ENCODE measurements at regions not wholly inside any gene's neighbourhood (a gene's known extent, or its start where the extent isn't known, plus 50 kb on each side); places are given as distances from the start of the nearest gene placed in this dataset.

DNA sequence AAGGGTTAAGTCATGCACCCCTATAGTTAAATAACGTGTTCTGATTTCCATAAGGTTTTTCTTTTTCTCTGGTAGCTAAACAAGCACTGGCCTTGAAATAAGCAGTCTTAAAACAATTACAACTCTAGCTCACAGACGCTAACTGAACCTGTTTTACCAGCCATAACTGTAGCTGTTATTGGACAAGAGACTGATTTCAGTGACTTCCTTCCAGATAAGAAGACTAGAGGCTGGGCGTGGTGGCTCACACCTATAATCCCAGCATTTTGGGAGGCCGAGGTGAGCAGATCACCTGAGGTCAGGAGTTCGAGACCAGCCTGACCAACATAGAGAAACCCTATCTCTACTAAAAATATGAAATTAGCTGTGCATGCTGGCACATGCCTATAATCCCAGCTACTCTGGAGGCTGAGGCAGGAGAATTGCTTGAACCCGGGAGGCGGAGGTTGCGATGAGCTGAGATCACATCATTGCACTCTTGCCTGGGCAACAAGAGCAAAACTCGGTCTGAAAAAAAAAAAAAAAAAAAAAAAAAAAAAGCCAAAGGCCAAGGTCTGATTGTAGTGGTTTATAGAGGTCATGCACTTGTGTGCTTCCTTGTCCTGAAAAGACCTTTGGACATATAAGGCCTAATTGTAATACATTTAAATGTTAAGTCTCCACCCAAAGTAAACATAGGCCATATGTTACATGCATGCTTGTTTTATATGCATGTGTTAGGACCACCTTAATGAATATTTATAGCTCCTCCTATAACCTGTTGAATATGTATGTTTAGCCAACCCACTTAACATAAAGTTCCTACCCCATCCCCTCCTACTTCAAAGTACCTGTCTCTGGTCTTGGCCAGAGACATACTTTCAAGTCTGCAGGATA is 319.5 kb upstream of the CA10 start:
- Histone ChIP-seq H3K27me3 (ENCODE audit: insufficient read depth, low read depth) (no peaks in the 10 kb centered on the region), H3K4me1 (ENCODE audit: low read depth, poor library complexity, severe bottlenecking) (no peaks in the 10 kb centered on the region)

DNA sequence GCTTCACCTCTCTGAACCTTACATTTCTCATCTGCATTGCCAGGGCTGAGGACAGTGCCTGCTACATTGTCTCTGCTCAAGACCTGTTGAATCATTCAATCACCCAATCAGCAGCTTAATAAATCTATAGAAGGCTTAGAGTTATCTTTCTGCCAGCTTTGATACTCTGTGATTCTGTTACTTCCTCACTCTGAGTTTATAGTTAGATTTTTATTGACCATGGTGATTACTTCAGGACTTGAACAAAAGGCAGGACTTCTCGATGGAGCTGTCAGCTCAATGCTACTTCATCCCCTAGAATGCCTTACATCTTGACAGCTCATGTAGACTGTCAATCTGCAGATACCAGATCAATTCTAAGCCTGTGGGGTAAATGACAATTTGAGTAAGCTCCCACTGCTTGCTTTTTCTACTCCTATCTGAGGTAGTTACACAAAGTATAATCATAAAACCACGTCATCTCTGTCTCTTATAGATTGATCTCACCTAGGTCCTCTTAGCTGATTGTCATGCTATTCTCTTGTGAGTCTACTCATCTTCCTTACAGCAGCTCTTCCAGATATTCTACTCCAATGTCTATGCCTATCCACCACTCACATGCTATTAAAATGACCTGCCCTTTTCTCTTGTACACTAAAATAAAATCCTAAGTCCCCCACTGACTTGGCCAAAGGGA is 318.3 kb upstream of the CA10 start:
- Histone ChIP-seq H3K9ac (no peak overlapping the region), H3K36me3 (ENCODE audit: insufficient read depth) (no peaks in the 10 kb centered on the region)
- TF ChIP-seq, protein P1, sequence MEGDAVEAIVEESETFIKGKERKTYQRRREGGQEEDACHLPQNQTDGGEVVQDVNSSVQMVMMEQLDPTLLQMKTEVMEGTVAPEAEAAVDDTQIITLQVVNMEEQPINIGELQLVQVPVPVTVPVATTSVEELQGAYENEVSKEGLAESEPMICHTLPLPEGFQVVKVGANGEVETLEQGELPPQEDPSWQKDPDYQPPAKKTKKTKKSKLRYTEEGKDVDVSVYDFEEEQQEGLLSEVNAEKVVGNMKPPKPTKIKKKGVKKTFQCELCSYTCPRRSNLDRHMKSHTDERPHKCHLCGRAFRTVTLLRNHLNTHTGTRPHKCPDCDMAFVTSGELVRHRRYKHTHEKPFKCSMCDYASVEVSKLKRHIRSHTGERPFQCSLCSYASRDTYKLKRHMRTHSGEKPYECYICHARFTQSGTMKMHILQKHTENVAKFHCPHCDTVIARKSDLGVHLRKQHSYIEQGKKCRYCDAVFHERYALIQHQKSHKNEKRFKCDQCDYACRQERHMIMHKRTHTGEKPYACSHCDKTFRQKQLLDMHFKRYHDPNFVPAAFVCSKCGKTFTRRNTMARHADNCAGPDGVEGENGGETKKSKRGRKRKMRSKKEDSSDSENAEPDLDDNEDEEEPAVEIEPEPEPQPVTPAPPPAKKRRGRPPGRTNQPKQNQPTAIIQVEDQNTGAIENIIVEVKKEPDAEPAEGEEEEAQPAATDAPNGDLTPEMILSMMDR (conservative IDR thresholded peaks at IDR 0.05; ENCODE audit: low read depth, low read length) = no peak

More for the DNA sequence above, 319.5 kb upstream of the CA10 start:
- no peak overlapping the region for H2AFZ ChIP-seq (ENCODE audit: low read depth)
- H3K27ac ChIP-seq = no peak overlapping the region
- no peaks in the 10 kb centered on the region for H3K36me3 ChIP-seq (ENCODE audit: insufficient read depth)
- H3K79me2 ChIP-seq (ENCODE audit: insufficient read depth, low read depth) = no peaks in the 10 kb centered on the region
- TF ChIP-seq, protein P1 (conservative IDR thresholded peaks at IDR 0.05; ENCODE audit: low read depth, low read length) = no peak
- no peak overlapping the region for H3K9ac ChIP-seq
- no peak overlapping the region for H3K4me2 ChIP-seq
- no peaks in the 10 kb centered on the region for H4K20me1 ChIP-seq (ENCODE audit: insufficient read depth)
- H3K4me3 ChIP-seq (IDR thresholded peaks at IDR 0.05; ENCODE audit: insufficient read depth, low read depth, low read length) = no peak overlapping the region

DNA sequence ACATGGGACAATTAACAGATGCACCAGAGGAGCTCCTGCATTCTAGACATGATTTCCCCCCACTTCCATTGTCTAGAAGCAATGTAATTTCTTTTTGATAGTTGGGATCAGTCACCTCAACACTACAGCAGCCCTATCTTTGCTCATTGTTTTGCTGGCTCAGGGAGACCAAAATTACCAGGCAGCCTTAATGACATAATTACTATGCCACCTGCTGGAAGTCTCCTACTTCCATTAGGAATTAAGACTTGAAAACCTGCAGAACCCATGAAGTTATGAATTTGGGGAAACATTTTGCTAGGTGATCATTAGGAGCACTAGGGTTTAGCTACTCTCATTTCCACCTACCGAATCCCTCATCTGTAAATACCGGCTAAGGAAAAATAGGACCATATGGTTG is 312.0 kb upstream of the CA10 start:
- H3K27ac ChIP-seq = no peak overlapping the region

More for the DNA sequence above, 318.3 kb upstream of the CA10 start:
- Histone ChIP-seq H4K20me1 (ENCODE audit: insufficient read depth) (no peaks in the 10 kb centered on the region), H3K27ac (no peak overlapping the region), H3K27me3 (ENCODE audit: insufficient read depth, low read depth) (no peaks in the 10 kb centered on the region), H3K4me3 (IDR thresholded peaks at IDR 0.05; ENCODE audit: insufficient read depth, low read depth, low read length) (no peak overlapping the region), H2AFZ (ENCODE audit: low read depth) (no peak overlapping the region), H3K4me1 (ENCODE audit: low read depth, poor library complexity, severe bottlenecking) (no peaks in the 10 kb centered on the region), H3K4me2 (no peak overlapping the region), H3K79me2 (ENCODE audit: insufficient read depth, low read depth) (no peaks in the 10 kb centered on the region)

DNA sequence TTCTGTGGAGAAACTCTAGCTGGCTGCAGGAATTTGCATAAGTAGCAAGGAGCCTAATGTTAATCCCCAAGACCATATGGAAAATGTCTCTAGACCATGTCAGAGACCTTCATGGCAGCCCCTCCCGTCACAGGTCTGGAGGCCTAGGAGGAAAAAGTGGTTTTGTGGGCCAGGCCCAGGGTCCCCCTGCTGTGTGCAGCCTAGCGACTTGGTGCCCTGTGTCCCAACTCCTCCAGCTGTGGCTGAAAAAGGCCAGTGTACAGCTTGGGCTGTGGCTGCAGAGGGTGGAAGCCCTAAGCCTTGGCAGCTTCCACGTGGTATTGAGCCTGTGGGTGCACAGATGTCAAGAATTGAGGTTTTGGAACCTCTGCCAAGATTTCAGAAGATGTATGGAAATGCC is 306.9 kb upstream of the CA10 start:
- no peak overlapping the region for H3K27ac ChIP-seq
- H4K20me1 ChIP-seq (ENCODE audit: insufficient read depth) = no peaks in the 10 kb centered on the region
- no peak overlapping the region for H3K9ac ChIP-seq
- H3K4me3 ChIP-seq (IDR thresholded peaks at IDR 0.05; ENCODE audit: insufficient read depth, low read depth, low read length) = no peak overlapping the region
- H3K4me2 ChIP-seq = no peak overlapping the region
- H3K79me2 ChIP-seq (ENCODE audit: insufficient read depth, low read depth) = no peaks in the 10 kb centered on the region
- no peaks in the 10 kb centered on the region for H3K4me1 ChIP-seq (ENCODE audit: low read depth, poor library complexity, severe bottlenecking)
- H3K27me3 ChIP-seq (ENCODE audit: insufficient read depth, low read depth) = no peaks in the 10 kb centered on the region
- TF ChIP-seq, protein P1 (conservative IDR thresholded peaks at IDR 0.05; ENCODE audit: low read depth, low read length) = no peak
- H2AFZ ChIP-seq (ENCODE audit: low read depth) = no peak overlapping the region
- H3K36me3 ChIP-seq (ENCODE audit: insufficient read depth) = no peaks in the 10 kb centered on the region

More for the DNA sequence above, 312.0 kb upstream of the CA10 start:
- Histone ChIP-seq H3K36me3 (ENCODE audit: insufficient read depth) (no peaks in the 10 kb centered on the region), H3K4me3 (IDR thresholded peaks at IDR 0.05; ENCODE audit: insufficient read depth, low read depth, low read length) (no peak overlapping the region), H3K27me3 (ENCODE audit: insufficient read depth, low read depth) (no peaks in the 10 kb centered on the region), H3K4me2 (no peak overlapping the region), H3K79me2 (ENCODE audit: insufficient read depth, low read depth) (no peaks in the 10 kb centered on the region), H4K20me1 (ENCODE audit: insufficient read depth) (no peaks in the 10 kb centered on the region), H3K4me1 (ENCODE audit: low read depth, poor library complexity, severe bottlenecking) (no peaks in the 10 kb centered on the region), H3K9ac (no peak overlapping the region), H2AFZ (ENCODE audit: low read depth) (no peak overlapping the region)
- TF ChIP-seq, protein P1 (conservative IDR thresholded peaks at IDR 0.05; ENCODE audit: low read depth, low read length) = no peak
